ENCODE measurements at regions not wholly inside any gene's neighbourhood (a gene's known extent, or its start where the extent isn't known, plus 50 kb on each side); places are given as distances from the start of the nearest gene placed in this dataset.
"Not testable (repeated sequence)": the region's sequence is repeated elsewhere in the genome, so short reads cannot be mapped to it uniquely, and the experiment has no call there.

DNA sequence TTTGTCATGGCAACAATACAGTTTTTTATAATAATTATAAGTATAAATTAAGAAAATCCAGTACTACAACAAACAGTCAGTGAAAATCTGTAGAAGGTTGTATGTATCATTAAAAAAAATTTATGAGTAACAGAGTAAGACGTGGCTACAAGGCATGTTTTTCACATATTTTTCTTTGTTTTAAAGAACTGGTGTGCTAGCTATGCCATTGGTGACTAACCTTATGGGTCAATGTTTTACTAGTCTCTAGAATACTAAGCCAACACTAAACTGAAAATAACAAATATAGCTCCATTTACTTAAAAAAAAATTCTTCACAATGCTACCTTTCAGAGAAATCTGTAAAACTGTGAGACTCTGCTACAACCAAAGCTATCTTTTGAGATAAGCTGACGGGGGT is 261.5 kb downstream of the ADGRL2 start:
- Mint-ChIP-seq H3K36me3 (ENCODE audit: low read depth) (no peaks in the 10 kb centered on the region), H3K4me1 (ENCODE audit: low read depth) (no peaks in the 10 kb centered on the region), H3K27me3 (ENCODE audit: low read depth) (no peaks in the 10 kb centered on the region), H3K4me3 (no peak overlapping the region), H3K9me3 (peaks cover under 1% of the 10 kb centered on the region), H3K27ac (no peak overlapping the region)

DNA sequence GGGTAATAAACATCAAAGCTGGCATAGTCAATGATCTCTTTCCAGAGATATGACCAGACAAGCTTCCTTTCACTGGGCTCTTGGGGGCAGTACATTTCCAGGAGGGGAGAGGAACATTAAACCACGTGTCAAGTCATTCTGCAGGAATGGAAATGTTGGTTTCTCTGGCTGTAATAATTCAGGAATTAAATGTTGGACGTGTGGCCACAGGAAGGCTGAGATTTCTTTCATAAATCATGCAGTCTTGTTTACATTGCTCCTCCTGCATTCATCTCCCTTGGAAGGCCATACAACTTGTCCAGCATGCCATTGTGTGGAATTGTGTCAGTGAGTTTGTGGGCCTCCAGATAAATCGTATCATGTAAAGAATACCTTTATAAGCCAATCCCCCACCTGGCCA is 259.2 kb downstream of the ADGRL2 start:
- Mint-ChIP-seq H3K4me3 (no peak overlapping the region), H3K27ac (no peak overlapping the region), H3K4me1 (ENCODE audit: low read depth) (no peaks in the 10 kb centered on the region), H3K27me3 (ENCODE audit: low read depth) (no peaks in the 10 kb centered on the region), H3K36me3 (ENCODE audit: low read depth) (no peaks in the 10 kb centered on the region), H3K9me3 (peaks cover 4% of the 10 kb centered on the region)

DNA sequence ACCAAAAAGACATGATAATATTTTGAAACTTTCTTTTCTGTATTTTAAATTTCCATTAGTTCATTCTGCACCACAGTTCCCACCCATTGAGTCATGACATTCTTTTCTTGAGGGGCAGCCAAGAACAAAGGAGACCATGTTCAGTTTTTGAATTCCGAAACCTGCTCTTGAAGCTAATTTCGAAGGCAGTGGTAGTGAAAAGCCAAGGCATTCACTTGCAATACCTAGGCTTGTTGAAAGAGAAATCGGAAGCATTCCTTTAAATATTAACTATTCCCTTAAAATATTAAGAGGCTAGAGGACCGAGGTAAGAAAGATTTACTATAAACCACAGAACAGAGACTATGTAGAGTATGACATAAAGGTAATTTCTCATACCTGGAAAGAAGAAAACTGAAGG is 256.3 kb downstream of the ADGRL2 start:
- H3K9me3 Mint-ChIP-seq: peaks cover 4% of the 10 kb centered on the region
- H3K27me3 Mint-ChIP-seq (ENCODE audit: low read depth): no peaks in the 10 kb centered on the region
- no peak overlapping the region for H3K4me3 Mint-ChIP-seq
- H3K36me3 Mint-ChIP-seq (ENCODE audit: low read depth): no peaks in the 10 kb centered on the region
- H3K4me1 Mint-ChIP-seq (ENCODE audit: low read depth): no peaks in the 10 kb centered on the region
- no peak overlapping the region for H3K27ac Mint-ChIP-seq

- not testable (repeated sequence) for H3K4me3 Mint-ChIP-seq; H3K9me3 Mint-ChIP-seq; H3K4me1 Mint-ChIP-seq (ENCODE audit: low read depth); H3K36me3 Mint-ChIP-seq (ENCODE audit: low read depth); H3K27ac Mint-ChIP-seq; H3K27me3 Mint-ChIP-seq (ENCODE audit: low read depth)
These were observed 254.6 kb downstream of the ADGRL2 start for GRCh38 chr1:82055375-82055774.

- Mint-ChIP-seq H3K27me3 (ENCODE audit: low read depth) (no peaks in the 10 kb centered on the region), H3K4me3 (no peak overlapping the region), H3K27ac (no peak overlapping the region), H3K4me1 (ENCODE audit: low read depth) (no peaks in the 10 kb centered on the region), H3K9me3 (peaks cover 8% of the 10 kb centered on the region), H3K36me3 (ENCODE audit: low read depth) (no peaks in the 10 kb centered on the region)
These were observed 251.8 kb downstream of the ADGRL2 start for GRCh38 chr1:82052563-82052962.

DNA sequence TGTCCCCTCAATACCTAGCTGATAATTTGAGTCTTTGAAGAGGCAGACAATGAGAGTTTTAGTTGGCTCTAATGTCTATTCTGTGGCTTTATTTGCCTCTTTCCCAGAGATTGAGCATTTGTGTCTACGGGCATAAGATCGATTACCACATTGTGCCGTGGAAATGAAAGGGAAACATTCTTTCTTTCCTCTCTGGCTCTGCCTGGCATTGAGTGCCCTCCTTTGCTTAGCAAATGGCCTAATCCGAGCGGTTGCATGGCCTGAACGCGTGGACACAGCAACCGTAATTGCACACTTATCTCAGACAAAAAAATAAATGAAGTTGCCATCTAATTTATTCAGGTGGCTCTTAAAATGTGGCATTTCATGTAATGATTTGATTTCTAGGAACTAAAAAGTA is 247.9 kb downstream of the ADGRL2 start:
- no peak overlapping the region for H3K27ac Mint-ChIP-seq

GRCh38 chr1:82045221-82045620 is 244.5 kb downstream of the ADGRL2 start:
- Mint-ChIP-seq H3K36me3 (ENCODE audit: low read depth) (no peaks in the 10 kb centered on the region), H3K9me3 (no peaks in the 10 kb centered on the region), H3K27ac (no peak overlapping the region), H3K4me3 (no peak overlapping the region), H3K4me1 (ENCODE audit: low read depth) (no peaks in the 10 kb centered on the region), H3K27me3 (ENCODE audit: low read depth) (no peaks in the 10 kb centered on the region)

More for the DNA sequence above, 247.9 kb downstream of the ADGRL2 start:
- H3K9me3 Mint-ChIP-seq: peaks cover 4% of the 10 kb centered on the region
- H3K36me3 Mint-ChIP-seq (ENCODE audit: low read depth): no peaks in the 10 kb centered on the region
- H3K4me3 Mint-ChIP-seq: no peak overlapping the region
- no peaks in the 10 kb centered on the region for H3K27me3 Mint-ChIP-seq (ENCODE audit: low read depth)
- no peaks in the 10 kb centered on the region for H3K4me1 Mint-ChIP-seq (ENCODE audit: low read depth)

GRCh38 chr1:82044536-82044935 is 243.8 kb downstream of the ADGRL2 start:
- Mint-ChIP-seq H3K9me3 (no peaks in the 10 kb centered on the region), H3K36me3 (ENCODE audit: low read depth) (no peaks in the 10 kb centered on the region), H3K27me3 (ENCODE audit: low read depth) (no peaks in the 10 kb centered on the region), H3K4me1 (ENCODE audit: low read depth) (no peaks in the 10 kb centered on the region), H3K27ac (no peak overlapping the region), H3K4me3 (no peak overlapping the region)

DNA sequence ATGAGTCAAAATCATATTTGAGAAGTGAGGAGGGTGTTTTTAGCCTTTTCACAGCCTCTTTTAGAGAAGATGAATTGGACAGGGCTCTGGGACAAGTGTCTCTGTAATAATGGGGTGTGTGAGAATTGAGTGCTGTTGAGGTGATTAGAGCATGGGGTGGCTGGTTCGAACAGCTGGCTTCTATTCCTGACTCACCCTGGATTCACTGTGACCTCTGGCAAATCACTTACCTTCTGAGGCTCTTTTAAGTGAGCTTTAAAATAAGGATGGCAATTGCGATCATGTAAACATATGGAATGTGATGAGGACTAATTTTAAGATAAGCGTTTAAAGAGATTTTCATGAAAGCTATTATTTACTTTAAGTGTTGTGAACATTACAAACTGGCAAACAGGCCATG is 243.4 kb downstream of the ADGRL2 start:
- no peaks in the 10 kb centered on the region for H3K9me3 Mint-ChIP-seq
- H3K27ac Mint-ChIP-seq: no peak overlapping the region
- H3K36me3 Mint-ChIP-seq (ENCODE audit: low read depth): no peaks in the 10 kb centered on the region
- no peaks in the 10 kb centered on the region for H3K4me1 Mint-ChIP-seq (ENCODE audit: low read depth)
- no peaks in the 10 kb centered on the region for H3K27me3 Mint-ChIP-seq (ENCODE audit: low read depth)
- no peak overlapping the region for H3K4me3 Mint-ChIP-seq

DNA sequence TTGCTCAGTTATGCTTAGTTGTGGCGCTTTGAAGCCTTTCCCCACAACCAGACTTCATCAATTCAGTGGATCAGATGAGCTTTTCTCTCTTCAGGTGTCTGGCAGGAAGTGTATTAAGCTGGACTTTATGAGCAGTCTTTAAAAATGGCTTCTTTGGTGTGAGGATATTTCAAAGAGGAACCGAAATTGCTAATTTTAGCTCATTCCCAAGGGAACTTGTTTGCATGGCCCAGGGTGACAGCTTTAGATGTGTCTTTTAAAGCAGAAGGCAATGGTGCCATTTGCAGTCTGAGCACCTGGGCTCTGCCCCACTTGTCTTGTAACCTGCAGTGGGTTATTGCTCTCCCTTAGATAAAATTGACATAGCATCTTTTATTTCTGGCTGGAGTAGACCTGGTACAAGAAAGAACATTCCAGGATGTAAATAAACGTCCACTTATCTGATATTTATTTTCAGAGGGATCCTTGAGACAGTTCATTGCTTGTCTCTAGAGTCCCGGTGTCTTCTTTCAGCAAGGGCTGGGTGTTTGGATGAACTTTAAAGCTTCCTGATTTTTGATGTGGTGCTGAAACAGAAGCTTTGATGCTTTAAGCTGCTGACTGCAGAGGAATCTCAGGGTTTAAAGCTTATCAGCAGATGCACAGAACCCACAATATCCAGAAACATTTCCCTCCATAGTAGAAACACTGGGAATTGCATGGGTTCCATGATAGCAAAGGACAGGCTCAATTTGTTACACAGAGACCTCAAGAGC is 241.7 kb downstream of the ADGRL2 start:
- H3K27me3 Mint-ChIP-seq (ENCODE audit: low read depth): no peaks in the 10 kb centered on the region
- H3K4me1 Mint-ChIP-seq (ENCODE audit: low read depth): no peaks in the 10 kb centered on the region
- H3K36me3 Mint-ChIP-seq (ENCODE audit: low read depth): no peaks in the 10 kb centered on the region
- no peak overlapping the region for H3K4me3 Mint-ChIP-seq
- H3K27ac Mint-ChIP-seq: no peak overlapping the region
- H3K9me3 Mint-ChIP-seq: no peaks in the 10 kb centered on the region

All from T-helper 1 cell treated with Interleukin-12 subunit alpha and Interleukin-12 subunit beta and Interleukin-4 antibody, amounts not matched to agents 30 μg/mL and 1 μg/mL, for 36 hours (primary cell).